ENCODE measurements at regions not wholly inside any gene's neighbourhood (a gene's known extent, or its start where the extent isn't known, plus 50 kb on each side); places are given as distances from the start of the nearest gene placed in this dataset.

DNA sequence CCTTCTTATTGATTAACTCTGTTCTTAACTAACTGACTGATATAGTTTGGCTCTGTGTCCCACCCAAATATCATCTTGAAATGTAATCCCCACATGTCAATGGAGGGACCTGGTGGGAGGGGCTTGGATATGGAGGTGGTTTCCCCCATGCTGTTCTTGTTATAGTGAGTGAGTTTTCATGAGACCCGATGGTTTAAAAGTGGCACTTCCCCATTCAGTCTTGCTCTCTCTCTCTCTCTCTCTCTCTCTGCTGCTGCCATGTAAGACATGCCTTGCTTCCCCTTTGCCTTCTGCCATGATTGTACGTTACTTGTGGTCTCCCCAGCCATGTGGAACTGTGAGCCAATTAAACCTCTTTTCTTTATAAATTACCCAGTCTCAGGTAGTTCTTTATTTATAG is 81.8 kb upstream of the SPACA1 start:
- TF ChIP-seq Cebpa-rat (IDR thresholded peaks at IDR 0.05), result no peak
- H3K4me1 ChIP-seq, result no peaks in the 10 kb centered on the region
- no peaks in the 10 kb centered on the region for H3K36me3 ChIP-seq
- no peak overlapping the region for H3K9ac ChIP-seq
- no peaks in the 10 kb centered on the region for H3K27me3 ChIP-seq
- no peaks in the 10 kb centered on the region for H4K20me1 ChIP-seq
- peaks cover 0 to 16% (median 8%) of the 10 kb centered on the region in 11 experiments; a peak in 7 of 22 replicates for H3K9me3 ChIP-seq (replicated peaks in 1 of 11)
- H3K4me3 ChIP-seq, result no peak overlapping the region
- no peak overlapping the region for H3K4me2 ChIP-seq
- no peak overlapping the region for H3K27ac ChIP-seq

DNA sequence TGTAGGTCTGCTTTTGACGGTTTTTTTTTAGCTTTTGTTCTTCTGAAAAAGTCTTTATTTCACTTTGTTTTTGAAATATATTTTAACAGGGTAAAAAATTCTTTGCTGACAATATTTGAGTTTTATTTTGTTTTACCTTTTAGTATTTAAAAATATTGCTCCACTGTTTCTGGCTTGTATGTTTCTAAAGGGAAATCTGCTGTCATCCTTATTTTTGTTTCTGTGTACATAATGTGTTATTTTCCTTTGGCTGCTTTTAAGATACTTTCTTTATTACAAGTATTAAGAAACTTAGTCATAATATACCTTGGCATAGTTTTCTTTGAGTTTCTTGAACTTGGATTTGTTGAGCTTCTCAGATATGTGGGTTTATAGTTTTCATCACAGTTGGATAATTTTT is 88.6 kb upstream of the SPACA1 start:
- no peaks in the 10 kb centered on the region for H3K27me3 ChIP-seq
- H3K4me1 ChIP-seq, result no peaks in the 10 kb centered on the region
- TF ChIP-seq Cebpa-rat (IDR thresholded peaks at IDR 0.05), result no peak
- H3K4me2 ChIP-seq, result no peak overlapping the region
- no peak overlapping the region for H3K9ac ChIP-seq
- H3K9me3 ChIP-seq (replicated peaks in 1 of 11), result no peaks in the 10 kb centered on the region
- H3K4me3 ChIP-seq, result no peak overlapping the region
- no peak overlapping the region for H3K27ac ChIP-seq
- H4K20me1 ChIP-seq, result no peaks in the 10 kb centered on the region
- H3K36me3 ChIP-seq, result no peaks in the 10 kb centered on the region

DNA sequence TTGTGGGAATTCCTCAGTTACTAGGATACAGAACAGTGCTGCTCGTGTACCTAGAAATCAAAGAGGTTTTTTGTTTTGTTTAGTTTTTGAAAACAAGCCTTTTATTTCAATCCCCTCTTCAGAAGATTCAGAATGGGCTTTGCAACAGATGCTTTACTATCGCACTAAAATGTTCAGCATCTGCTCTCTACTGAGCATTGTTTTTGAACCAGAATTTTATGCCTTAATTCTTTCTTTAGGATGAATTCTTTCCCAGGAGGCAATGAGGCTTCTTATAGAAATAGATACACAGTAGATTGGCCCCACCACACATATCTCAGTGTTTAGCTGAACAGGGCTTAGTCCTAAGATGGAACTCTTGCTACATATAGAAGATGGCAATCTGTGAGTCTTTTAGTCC is 95.9 kb upstream of the SPACA1 start:
- no peak overlapping the region for H3K4me3 ChIP-seq
- H3K36me3 ChIP-seq, result no peaks in the 10 kb centered on the region
- H4K20me1 ChIP-seq, result no peaks in the 10 kb centered on the region
- no peak for TF ChIP-seq Cebpa-rat (IDR thresholded peaks at IDR 0.05)
- no peak overlapping the region for H3K9ac ChIP-seq
- H3K9me3 ChIP-seq (replicated peaks in 1 of 11), result no peaks in the 10 kb centered on the region
- H3K27ac ChIP-seq, result no peak overlapping the region
- no peak overlapping the region for H3K4me2 ChIP-seq
- H3K27me3 ChIP-seq, result no peaks in the 10 kb centered on the region
- H3K4me1 ChIP-seq, result no peaks in the 10 kb centered on the region

DNA sequence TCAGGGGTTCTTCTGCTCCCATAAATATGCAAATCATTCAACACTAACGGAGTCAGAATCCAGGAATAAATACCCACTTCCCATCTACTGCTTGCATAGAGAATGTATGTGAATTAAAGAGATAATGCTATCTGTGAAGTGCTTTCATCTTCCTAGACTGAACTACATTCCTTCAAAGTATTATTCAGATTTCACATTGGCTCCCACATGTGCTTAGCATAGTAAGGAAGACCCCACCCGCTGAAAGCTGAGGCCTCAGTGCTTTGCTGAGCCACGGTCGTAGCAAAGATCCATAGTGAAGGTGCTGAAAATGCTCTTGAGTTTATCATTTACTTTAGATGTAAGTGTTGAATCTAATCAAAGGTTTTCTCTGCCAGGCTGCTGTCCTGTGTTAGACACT is 97.0 kb upstream of the SPACA1 start:
- no peak for TF ChIP-seq Cebpa-rat (IDR thresholded peaks at IDR 0.05)
- no peak overlapping the region for H3K4me3 ChIP-seq
- H3K36me3 ChIP-seq, result no peaks in the 10 kb centered on the region
- H3K4me2 ChIP-seq, result no peak overlapping the region
- no peaks in the 10 kb centered on the region for H4K20me1 ChIP-seq
- H3K9ac ChIP-seq, result no peak overlapping the region
- H3K4me1 ChIP-seq, result no peaks in the 10 kb centered on the region
- H3K27ac ChIP-seq, result no peak overlapping the region
- H3K27me3 ChIP-seq, result no peaks in the 10 kb centered on the region
- H3K9me3 ChIP-seq (replicated peaks in 1 of 11), result no peaks in the 10 kb centered on the region

DNA sequence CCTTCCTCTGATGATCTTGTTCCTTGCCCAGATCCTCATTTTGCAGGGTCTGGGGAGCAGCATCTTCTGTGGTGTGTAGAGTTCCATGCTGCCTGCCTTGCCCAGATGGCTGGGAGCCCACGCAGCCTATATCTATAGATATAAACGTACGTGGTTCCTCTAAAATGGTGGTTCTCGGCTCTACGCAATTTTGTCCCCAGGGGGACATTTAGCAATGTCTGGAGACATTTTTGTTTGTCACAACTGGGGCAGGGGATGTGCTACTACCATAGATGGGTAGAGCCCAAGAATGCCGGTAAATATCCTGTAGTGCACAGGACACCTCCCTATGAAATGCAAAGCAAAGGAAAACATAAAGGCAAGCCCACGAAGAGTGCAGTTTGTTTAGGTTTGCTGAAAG is 98.4 kb upstream of the SPACA1 start:
- Histone ChIP-seq H3K27me3 (no peaks in the 10 kb centered on the region), H3K36me3 (no peaks in the 10 kb centered on the region), H3K27ac (no peak overlapping the region), H3K9me3 (replicated peaks in 1 of 11) (no peaks in the 10 kb centered on the region), H3K9ac (no peak overlapping the region), H4K20me1 (no peaks in the 10 kb centered on the region), H3K4me2 (no peak overlapping the region), H3K4me1 (no peaks in the 10 kb centered on the region), H3K4me3 (no peak overlapping the region)
- TF ChIP-seq Cebpa-rat (IDR thresholded peaks at IDR 0.05), result no peak

DNA sequence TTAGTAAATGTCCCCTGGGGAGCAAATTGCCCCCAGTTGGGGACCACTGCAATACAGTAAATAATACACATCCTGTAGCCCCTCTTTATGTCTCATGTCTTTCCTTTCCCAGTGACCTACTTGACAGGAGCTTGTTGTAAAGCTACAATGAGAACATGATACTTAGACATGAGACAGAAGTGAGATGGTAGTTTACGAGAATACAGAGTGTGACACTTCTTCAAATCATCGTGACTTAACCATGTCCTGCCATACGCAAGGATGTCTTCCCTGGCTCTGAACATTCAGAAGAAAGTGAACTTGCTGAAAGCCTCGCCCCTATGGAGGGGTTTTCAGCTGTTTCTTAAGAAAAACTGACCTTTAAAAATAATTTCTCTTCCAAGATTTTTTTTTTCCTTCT is 101.0 kb upstream of the SPACA1 start:
- no peaks in the 10 kb centered on the region for H3K27me3 ChIP-seq
- no peak overlapping the region for H3K9ac ChIP-seq
- no peak overlapping the region for H3K27ac ChIP-seq
- H3K9me3 ChIP-seq (replicated peaks in 1 of 11), result no peaks in the 10 kb centered on the region
- H4K20me1 ChIP-seq, result no peaks in the 10 kb centered on the region
- no peak overlapping the region for H3K4me3 ChIP-seq
- no peaks in the 10 kb centered on the region for H3K36me3 ChIP-seq
- no peak overlapping the region for H3K4me2 ChIP-seq
- H3K4me1 ChIP-seq, result no peaks in the 10 kb centered on the region
- no peak for TF ChIP-seq Cebpa-rat (IDR thresholded peaks at IDR 0.05)

DNA sequence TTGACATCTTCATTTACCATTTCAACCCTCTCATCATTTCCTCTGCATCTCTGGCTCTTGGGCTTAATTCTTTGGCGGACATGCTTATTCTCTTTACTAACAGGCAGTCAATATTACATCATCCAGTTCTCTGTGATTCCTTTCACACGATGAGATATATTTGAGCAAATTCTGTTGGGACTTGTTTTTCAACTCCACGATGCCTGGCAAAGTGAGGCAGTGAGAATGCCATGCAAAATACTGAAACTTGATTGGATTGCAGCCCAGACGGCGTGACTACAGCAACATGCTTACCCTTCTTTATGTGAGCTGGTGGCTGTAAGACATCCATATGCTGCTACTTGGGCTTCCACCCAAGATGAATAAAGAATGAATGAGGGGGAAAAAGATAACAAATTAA is 101.7 kb upstream of the SPACA1 start:
- TF ChIP-seq Cebpa-rat (IDR thresholded peaks at IDR 0.05), result no peak
- H3K27ac ChIP-seq, result no peak overlapping the region
- no peaks in the 10 kb centered on the region for H3K4me1 ChIP-seq
- no peak overlapping the region for H3K4me2 ChIP-seq
- H3K27me3 ChIP-seq, result no peaks in the 10 kb centered on the region
- H3K36me3 ChIP-seq, result no peaks in the 10 kb centered on the region
- no peaks in the 10 kb centered on the region for H4K20me1 ChIP-seq
- no peaks in the 10 kb centered on the region for H3K9me3 ChIP-seq (replicated peaks in 1 of 11)
- no peak overlapping the region for H3K9ac ChIP-seq
- no peak overlapping the region for H3K4me3 ChIP-seq

DNA sequence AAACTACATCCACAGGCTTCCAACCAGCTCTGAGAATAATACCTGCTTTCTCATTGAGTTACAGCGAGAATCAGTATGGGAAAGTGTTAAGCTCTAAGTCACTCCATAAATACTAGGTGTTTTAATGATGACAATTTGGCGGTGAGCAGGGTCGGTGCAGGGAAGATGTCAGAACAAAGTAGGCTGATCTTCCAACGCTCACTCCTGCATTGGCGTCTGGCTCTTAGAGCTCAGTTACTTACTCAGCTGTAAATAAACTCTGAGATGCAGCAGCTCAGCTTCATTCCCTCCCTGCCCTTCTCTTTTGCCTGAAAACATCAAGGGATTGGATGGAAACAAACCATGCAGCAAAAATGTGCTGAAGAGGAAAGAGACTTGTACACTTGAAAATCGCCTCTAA is 102.5 kb upstream of the SPACA1 start:
- no peaks in the 10 kb centered on the region for H3K27me3 ChIP-seq
- no peak overlapping the region for H3K4me3 ChIP-seq
- no peak overlapping the region for H3K9ac ChIP-seq
- H3K9me3 ChIP-seq (replicated peaks in 1 of 11), result no peaks in the 10 kb centered on the region
- no peak for TF ChIP-seq Cebpa-rat (IDR thresholded peaks at IDR 0.05)
- no peak overlapping the region for H3K27ac ChIP-seq
- no peaks in the 10 kb centered on the region for H4K20me1 ChIP-seq
- no peaks in the 10 kb centered on the region for H3K36me3 ChIP-seq
- no peaks in the 10 kb centered on the region for H3K4me1 ChIP-seq
- H3K4me2 ChIP-seq, result no peak overlapping the region

DNA sequence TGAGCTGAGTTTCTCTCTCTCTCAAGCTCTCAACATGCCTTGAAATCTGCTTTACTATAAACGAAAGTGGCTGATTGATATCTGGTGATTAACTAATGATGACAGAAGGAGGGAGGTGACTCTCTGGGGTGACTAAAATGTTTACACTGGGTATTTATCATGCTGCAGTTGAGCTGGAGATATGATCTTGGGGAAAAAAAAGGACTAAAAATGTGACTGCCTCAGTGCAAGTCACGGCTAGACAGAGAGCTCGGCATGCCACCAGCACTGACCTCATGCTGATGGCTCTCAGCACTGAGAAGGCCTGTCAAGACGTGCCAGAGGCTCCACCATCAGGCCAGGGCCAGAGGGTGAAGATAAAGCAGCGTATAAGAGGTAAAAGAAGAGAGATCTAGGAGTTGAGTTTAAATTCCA is 103.1 kb upstream of the SPACA1 start:
- H3K27ac ChIP-seq, result no peak overlapping the region
- no peak overlapping the region for H3K4me2 ChIP-seq
- TF ChIP-seq Cebpa-rat (IDR thresholded peaks at IDR 0.05), result no peak

DNA sequence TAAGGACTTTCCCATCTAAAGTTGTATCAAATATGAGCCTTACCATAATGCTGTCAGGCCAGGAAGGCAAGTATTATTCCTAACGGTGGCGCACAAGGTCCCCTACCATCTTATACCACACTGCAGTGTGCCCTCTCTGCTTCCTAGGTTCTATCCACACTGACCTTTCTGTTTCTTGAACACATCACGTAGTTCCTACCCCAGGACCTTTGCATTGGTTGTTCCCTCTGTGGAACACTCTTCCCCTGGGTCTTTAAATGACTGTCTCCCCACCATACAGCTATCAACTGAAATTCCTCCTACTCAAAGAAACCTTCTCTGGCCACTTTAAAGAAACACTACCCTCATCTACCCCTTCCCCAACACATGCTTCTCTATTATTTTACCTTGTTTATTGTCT is 104.5 kb upstream of the SPACA1 start:
- no peaks in the 10 kb centered on the region for H3K9me3 ChIP-seq (replicated peaks in 1 of 11)
- H3K4me1 ChIP-seq, result no peaks in the 10 kb centered on the region
- H3K27ac ChIP-seq, result no peak overlapping the region
- TF ChIP-seq Cebpa-rat (IDR thresholded peaks at IDR 0.05), result no peak
- H3K4me3 ChIP-seq, result no peak overlapping the region
- no peak overlapping the region for H3K4me2 ChIP-seq
- no peaks in the 10 kb centered on the region for H4K20me1 ChIP-seq
- H3K9ac ChIP-seq, result no peak overlapping the region
- no peaks in the 10 kb centered on the region for H3K27me3 ChIP-seq
- no peaks in the 10 kb centered on the region for H3K36me3 ChIP-seq

More for the DNA sequence above, 103.1 kb upstream of the SPACA1 start:
- no peaks in the 10 kb centered on the region for H3K27me3 ChIP-seq
- no peak overlapping the region for H3K4me3 ChIP-seq
- no peak overlapping the region for H3K9ac ChIP-seq
- H3K36me3 ChIP-seq, result no peaks in the 10 kb centered on the region
- no peaks in the 10 kb centered on the region for H3K4me1 ChIP-seq
- no peaks in the 10 kb centered on the region for H3K9me3 ChIP-seq (replicated peaks in 1 of 11)
- no peaks in the 10 kb centered on the region for H4K20me1 ChIP-seq
